DND-41 (cell line): ENCODE measurements at regions not wholly inside any gene's neighbourhood (a gene's known extent, or its start where the extent isn't known, plus 50 kb on each side); places are given as distances from the start of the nearest gene placed in this dataset.

Experiments
- EZH2 ChIP-seq: IDR thresholded peaks from 3 replicates; pipeline ENCODE4 v1.6.1; 2012; ENCODE audit warnings: borderline replicate concordance, low read depth, mild to moderate bottlenecking, moderate library complexity, low read length, inconsistent platforms; ENCODE audit not compliant: severe bottlenecking
- TF ChIP-seq, protein P1 (sequence below): IDR thresholded peaks from 2 replicates; pipeline ENCODE4 v1.5.1; 2012; ENCODE audit warnings: borderline replicate concordance, low read length, moderate library complexity, mild to moderate bottlenecking; ENCODE audit not compliant: poor library complexity, severe bottlenecking; ENCODE audit errors: extremely low read depth

DNA sequence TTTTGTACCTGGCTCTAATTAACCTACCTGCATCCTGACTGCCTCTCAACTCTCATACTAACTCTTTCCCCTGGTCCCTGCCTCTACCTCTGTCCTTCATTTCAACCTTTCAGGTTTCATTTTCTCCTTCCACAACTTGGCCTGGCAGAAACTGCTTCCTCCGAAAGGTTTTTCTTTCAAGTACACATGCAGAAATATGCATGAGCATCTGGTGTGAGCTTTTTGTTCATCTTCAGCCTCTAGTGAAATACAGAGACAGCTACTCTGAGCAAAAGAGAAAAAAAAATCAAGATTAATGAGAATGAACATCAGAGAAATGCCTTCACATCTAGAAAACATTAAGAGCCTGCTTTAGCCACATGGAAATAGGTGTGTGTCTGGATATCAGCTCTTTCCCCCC is 297.9 kb upstream of the PCSK5 start:
- TF ChIP-seq, protein P1, sequence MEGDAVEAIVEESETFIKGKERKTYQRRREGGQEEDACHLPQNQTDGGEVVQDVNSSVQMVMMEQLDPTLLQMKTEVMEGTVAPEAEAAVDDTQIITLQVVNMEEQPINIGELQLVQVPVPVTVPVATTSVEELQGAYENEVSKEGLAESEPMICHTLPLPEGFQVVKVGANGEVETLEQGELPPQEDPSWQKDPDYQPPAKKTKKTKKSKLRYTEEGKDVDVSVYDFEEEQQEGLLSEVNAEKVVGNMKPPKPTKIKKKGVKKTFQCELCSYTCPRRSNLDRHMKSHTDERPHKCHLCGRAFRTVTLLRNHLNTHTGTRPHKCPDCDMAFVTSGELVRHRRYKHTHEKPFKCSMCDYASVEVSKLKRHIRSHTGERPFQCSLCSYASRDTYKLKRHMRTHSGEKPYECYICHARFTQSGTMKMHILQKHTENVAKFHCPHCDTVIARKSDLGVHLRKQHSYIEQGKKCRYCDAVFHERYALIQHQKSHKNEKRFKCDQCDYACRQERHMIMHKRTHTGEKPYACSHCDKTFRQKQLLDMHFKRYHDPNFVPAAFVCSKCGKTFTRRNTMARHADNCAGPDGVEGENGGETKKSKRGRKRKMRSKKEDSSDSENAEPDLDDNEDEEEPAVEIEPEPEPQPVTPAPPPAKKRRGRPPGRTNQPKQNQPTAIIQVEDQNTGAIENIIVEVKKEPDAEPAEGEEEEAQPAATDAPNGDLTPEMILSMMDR = no peak
- no peak for TF ChIP-seq EZH2
